Activated CD8-positive, alpha-beta T cell treated with anti-CD3 and anti-CD28 coated beads, Interleukin-2, amount 10 ng/mL, durations not matched to agents 7 days and 5 days (primary cell): ENCODE measurements at regions not wholly inside any gene's neighbourhood (a gene's known extent, or its start where the extent isn't known, plus 50 kb on each side); places are given as distances from the start of the nearest gene placed in this dataset.

Experiments used
- ATAC-seq: fragments of 150-1000 bp; cut with Tn5 transposase; one replicate; pipeline ENCODE4 v1.10.0; 2021; ENCODE audit warnings: moderate library complexity
- CTCF ChIA-PET: fragments of 350-600 bp; sonication (Branson Sonifier 250); formaldehyde crosslinking; loops from one replicate; lab custom pipeline; 2021; ENCODE audit warnings: antibody characterized with exemption; lab: Charles Lee
- POLR2A ChIA-PET: fragments of 350-600 bp; sonication (Branson Sonifier 250); formaldehyde crosslinking; loops from one replicate; lab custom pipeline; 2021; ENCODE audit warnings: antibody characterized with exemption; lab: Charles Lee
- DNase-seq: peaks from one replicate; pipeline ENCODE4 v3.0.0-alpha.2; 2020
- H3K27ac Mint-ChIP-seq: one replicate; pipeline ENCODE4 v1.8.0; 2021; ENCODE audit warnings: mild to moderate bottlenecking, mixed read lengths
- H3K27me3 Mint-ChIP-seq: one replicate; pipeline ENCODE4 v1.8.0; 2021; ENCODE audit warnings: low read depth, mixed read lengths
- H3K36me3 Mint-ChIP-seq: one replicate; pipeline ENCODE4 v1.8.0; 2021; ENCODE audit warnings: low read depth, mixed read lengths
- H3K4me1 Mint-ChIP-seq: one replicate; pipeline ENCODE4 v1.8.0; 2021; ENCODE audit warnings: low read depth, mixed read lengths
- H3K4me3 Mint-ChIP-seq: one replicate; pipeline ENCODE4 v1.8.0; 2021; ENCODE audit warnings: mild to moderate bottlenecking, mixed read lengths
- H3K9me3 Mint-ChIP-seq: one replicate; pipeline ENCODE4 v1.8.0; 2022; ENCODE audit warnings: mixed read lengths; ENCODE audit not compliant: insufficient read depth

GRCh38 chr10:78319841-78320240 lies 286.2 kb downstream of the RPS24 start:
- no peaks in the 10 kb centered on the region for H3K9me3 Mint-ChIP-seq
- DNase-seq (no peak), ATAC-seq (no peak)
- H3K27ac Mint-ChIP-seq, result peak overlapping the region; percentile 21
- ChIA-PET CTCF (no interaction called here), POLR2A (interaction anchor here (1.0 kb wide), 1 partner anchor 290 kb away, joined by 3 read pairs; the partner anchor contains the start of gene POLR3A)
- peaks cover 4% of the 10 kb centered on the region for H3K27me3 Mint-ChIP-seq
- H3K4me1 Mint-ChIP-seq, result peaks cover 11% of the 10 kb centered on the region
- H3K4me3 Mint-ChIP-seq, result no peak overlapping the region
- H3K36me3 Mint-ChIP-seq, result no peaks in the 10 kb centered on the region

GRCh38 chr10:78320506-78320905 lies 286.8 kb downstream of the RPS24 start:
- CTCF ChIA-PET, result no interaction called here
- H3K4me1 Mint-ChIP-seq, result peaks cover 11% of the 10 kb centered on the region
- DNase-seq, result no peak
- peak overlapping the region; percentile 21 for H3K27ac Mint-ChIP-seq
- POLR2A ChIA-PET, result no interaction called here
- H3K36me3 Mint-ChIP-seq, result no peaks in the 10 kb centered on the region
- ATAC-seq, result no peak
- H3K4me3 Mint-ChIP-seq, result no peak overlapping the region
- H3K9me3 Mint-ChIP-seq, result peaks cover 5% of the 10 kb centered on the region
- peaks cover 4% of the 10 kb centered on the region for H3K27me3 Mint-ChIP-seq

GRCh38 chr10:78321000-78321399 lies 287.3 kb downstream of the RPS24 start:
- peaks cover 11% of the 10 kb centered on the region for H3K4me1 Mint-ChIP-seq
- no peak for ATAC-seq
- H3K4me3 Mint-ChIP-seq, result no peak overlapping the region
- peaks cover 10% of the 10 kb centered on the region for H3K9me3 Mint-ChIP-seq
- DNase-seq, result no peak
- H3K27ac Mint-ChIP-seq, result no peak overlapping the region
- H3K36me3 Mint-ChIP-seq, result no peaks in the 10 kb centered on the region
- peaks cover 4% of the 10 kb centered on the region for H3K27me3 Mint-ChIP-seq
- ChIA-PET POLR2A (interaction anchor here (0.5 kb wide), 1 partner anchor 1867 kb away, joined by 3 read pairs; no protein-coding TSS in a partner anchor), CTCF (no interaction called here)

GRCh38 chr10:78321500-78321899 lies 287.8 kb downstream of the RPS24 start:
- no peak for DNase-seq
- ATAC-seq, result no peak
- CTCF ChIA-PET, result no interaction called here
- H3K36me3 Mint-ChIP-seq, result peaks cover 3% of the 10 kb centered on the region
- H3K4me1 Mint-ChIP-seq, result peaks cover 11% of the 10 kb centered on the region
- H3K27ac Mint-ChIP-seq, result no peak overlapping the region
- H3K4me3 Mint-ChIP-seq, result no peak overlapping the region
- peaks cover 15% of the 10 kb centered on the region for H3K9me3 Mint-ChIP-seq
- H3K27me3 Mint-ChIP-seq, result peaks cover 7% of the 10 kb centered on the region
- POLR2A ChIA-PET, result interaction anchor here (0.5 kb wide), 1 partner anchor 1866 kb away, joined by 3 read pairs; no protein-coding TSS in a partner anchor

GRCh38 chr10:78326372-78326771 lies 292.7 kb downstream of the RPS24 start:
- H3K27ac Mint-ChIP-seq, result no peak overlapping the region
- H3K4me1 Mint-ChIP-seq, result peaks cover 6% of the 10 kb centered on the region
- ATAC-seq (no peak), DNase-seq (no peak)
- ChIA-PET CTCF (no interaction called here), POLR2A (no interaction called here)
- H3K9me3 Mint-ChIP-seq, result peaks cover 23% of the 10 kb centered on the region
- H3K36me3 Mint-ChIP-seq, result peaks cover 3% of the 10 kb centered on the region
- peaks cover 9% of the 10 kb centered on the region for H3K27me3 Mint-ChIP-seq
- no peak overlapping the region for H3K4me3 Mint-ChIP-seq

- no peak overlapping the region for H3K4me3 Mint-ChIP-seq
- peaks cover 23% of the 10 kb centered on the region for H3K9me3 Mint-ChIP-seq
- ChIA-PET POLR2A (no interaction called here), CTCF (no interaction called here)
- no peak for ATAC-seq
- H3K36me3 Mint-ChIP-seq, result peaks cover 3% of the 10 kb centered on the region
- DNase-seq, result peak; percentile 6
- no peak overlapping the region for H3K27ac Mint-ChIP-seq
- H3K4me1 Mint-ChIP-seq, result peaks cover 5% of the 10 kb centered on the region
- peaks cover 9% of the 10 kb centered on the region for H3K27me3 Mint-ChIP-seq
These were observed 294.3 kb downstream of the RPS24 start for GRCh38 chr10:78327778-78328591.

GRCh38 chr10:78328592-78329404 lies 295.1 kb downstream of the RPS24 start:
- peaks cover 23% of the 10 kb centered on the region for H3K9me3 Mint-ChIP-seq
- ATAC-seq (no peak), DNase-seq (no peak)
- H3K36me3 Mint-ChIP-seq, result peaks cover 3% of the 10 kb centered on the region
- POLR2A ChIA-PET, result no interaction called here
- peaks cover 6% of the 10 kb centered on the region for H3K27me3 Mint-ChIP-seq
- no peak overlapping the region for H3K4me3 Mint-ChIP-seq
- CTCF ChIA-PET, result no interaction called here
- no peaks in the 10 kb centered on the region for H3K4me1 Mint-ChIP-seq
- H3K27ac Mint-ChIP-seq, result no peak overlapping the region

- CTCF ChIA-PET, result no interaction called here
- H3K27ac Mint-ChIP-seq, result no peak overlapping the region
- peaks cover 15% of the 10 kb centered on the region for H3K9me3 Mint-ChIP-seq
- H3K4me3 Mint-ChIP-seq, result no peak overlapping the region
- peaks cover 3% of the 10 kb centered on the region for H3K36me3 Mint-ChIP-seq
- ATAC-seq, result no peak
- H3K27me3 Mint-ChIP-seq, result peaks cover 4% of the 10 kb centered on the region
- POLR2A ChIA-PET, result interaction anchor here (0.7 kb wide), 1 partner anchor 61 kb away, joined by 3 read pairs; no protein-coding TSS in a partner anchor
- no peaks in the 10 kb centered on the region for H3K4me1 Mint-ChIP-seq
- DNase-seq, result no peak
These were observed 297.2 kb downstream of the RPS24 start for GRCh38 chr10:78330884-78331283.

GRCh38 chr10:78331391-78331922 lies 297.8 kb downstream of the RPS24 start:
- DNase-seq (no peak), ATAC-seq (no peak)
- ChIA-PET CTCF (no interaction called here), POLR2A (no interaction called here)
- Mint-ChIP-seq H3K9me3 (peaks cover 9% of the 10 kb centered on the region), H3K27ac (no peak overlapping the region), H3K4me3 (no peak overlapping the region), H3K36me3 (no peaks in the 10 kb centered on the region), H3K27me3 (peaks cover 2% of the 10 kb centered on the region), H3K4me1 (no peaks in the 10 kb centered on the region)

- DNase-seq (no peak), ATAC-seq (no peak)
- H3K4me3 Mint-ChIP-seq, result no peak overlapping the region
- peaks cover 5% of the 10 kb centered on the region for H3K9me3 Mint-ChIP-seq
- CTCF ChIA-PET, result no interaction called here
- H3K27me3 Mint-ChIP-seq, result peaks cover 2% of the 10 kb centered on the region
- POLR2A ChIA-PET, result no interaction called here
- no peaks in the 10 kb centered on the region for H3K4me1 Mint-ChIP-seq
- no peak overlapping the region for H3K27ac Mint-ChIP-seq
- no peaks in the 10 kb centered on the region for H3K36me3 Mint-ChIP-seq
These were observed 298.3 kb downstream of the RPS24 start for GRCh38 chr10:78332012-78332411.

GRCh38 chr10:78332657-78333056 lies 299.0 kb downstream of the RPS24 start:
- CTCF ChIA-PET, result no interaction called here
- H3K27me3 Mint-ChIP-seq, result peaks cover 2% of the 10 kb centered on the region
- H3K9me3 Mint-ChIP-seq, result peaks cover under 1% of the 10 kb centered on the region

More at GRCh38 chr10:78332657-78333056, 299.0 kb downstream of the RPS24 start:
- Mint-ChIP-seq H3K27ac (no peak overlapping the region), H3K4me1 (no peaks in the 10 kb centered on the region), H3K4me3 (no peak overlapping the region), H3K36me3 (no peaks in the 10 kb centered on the region)
- ATAC-seq (no peak), DNase-seq (no peak)
- POLR2A ChIA-PET, result no interaction called here
